ENCODE measurements at regions not wholly inside any gene's neighbourhood (a gene's known extent, or its start where the extent isn't known, plus 50 kb on each side); places are given as distances from the start of the nearest gene placed in this dataset.
"Not testable (repeated sequence)": the region's sequence is repeated elsewhere in the genome, so short reads cannot be mapped to it uniquely, and the experiment has no call there.

DNA sequence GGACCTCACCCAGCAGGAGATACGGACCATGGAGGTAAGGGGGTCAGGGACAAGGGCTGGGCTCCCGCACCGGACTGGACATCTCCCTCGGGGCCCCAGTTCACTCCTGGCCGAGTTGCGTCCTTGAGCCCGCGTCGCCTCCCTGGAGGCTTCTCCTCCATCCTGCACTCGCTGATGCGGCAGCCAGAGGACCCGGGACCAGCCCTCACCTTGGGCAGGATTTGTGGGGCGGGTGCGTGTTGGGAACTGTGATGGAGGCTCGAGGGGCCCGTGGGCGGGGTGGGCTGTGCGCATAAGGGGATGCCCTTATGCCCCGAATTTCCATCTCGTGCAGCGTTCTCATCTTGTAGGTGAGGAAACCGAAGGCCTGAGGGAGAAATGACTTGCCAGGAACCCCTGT lies 562.0 kb upstream of the WSB1 start:
- TF ChIP-seq CTCF (IDR thresholded peaks at IDR 0.05; ENCODE audit: poor library complexity, severe bottlenecking); EP300 (conservative IDR thresholded peaks at IDR 0.05; ENCODE audit: poor library complexity, severe bottlenecking); MXI1 (conservative IDR thresholded peaks at IDR 0.05; ENCODE audit: poor library complexity, severe bottlenecking); EZH2 (IDR thresholded peaks at IDR 0.05; ENCODE audit: borderline replicate concordance, insufficient read depth, low read length, poor library complexity, severe bottlenecking); POLR2AphosphoS5 (IDR thresholded peaks at IDR 0.05); TAF1 (IDR thresholded peaks at IDR 0.05; ENCODE audit: low read depth); RAD21 (conservative IDR thresholded peaks at IDR 0.05): not testable (repeated sequence)
- TF ChIP-seq, protein P1, sequence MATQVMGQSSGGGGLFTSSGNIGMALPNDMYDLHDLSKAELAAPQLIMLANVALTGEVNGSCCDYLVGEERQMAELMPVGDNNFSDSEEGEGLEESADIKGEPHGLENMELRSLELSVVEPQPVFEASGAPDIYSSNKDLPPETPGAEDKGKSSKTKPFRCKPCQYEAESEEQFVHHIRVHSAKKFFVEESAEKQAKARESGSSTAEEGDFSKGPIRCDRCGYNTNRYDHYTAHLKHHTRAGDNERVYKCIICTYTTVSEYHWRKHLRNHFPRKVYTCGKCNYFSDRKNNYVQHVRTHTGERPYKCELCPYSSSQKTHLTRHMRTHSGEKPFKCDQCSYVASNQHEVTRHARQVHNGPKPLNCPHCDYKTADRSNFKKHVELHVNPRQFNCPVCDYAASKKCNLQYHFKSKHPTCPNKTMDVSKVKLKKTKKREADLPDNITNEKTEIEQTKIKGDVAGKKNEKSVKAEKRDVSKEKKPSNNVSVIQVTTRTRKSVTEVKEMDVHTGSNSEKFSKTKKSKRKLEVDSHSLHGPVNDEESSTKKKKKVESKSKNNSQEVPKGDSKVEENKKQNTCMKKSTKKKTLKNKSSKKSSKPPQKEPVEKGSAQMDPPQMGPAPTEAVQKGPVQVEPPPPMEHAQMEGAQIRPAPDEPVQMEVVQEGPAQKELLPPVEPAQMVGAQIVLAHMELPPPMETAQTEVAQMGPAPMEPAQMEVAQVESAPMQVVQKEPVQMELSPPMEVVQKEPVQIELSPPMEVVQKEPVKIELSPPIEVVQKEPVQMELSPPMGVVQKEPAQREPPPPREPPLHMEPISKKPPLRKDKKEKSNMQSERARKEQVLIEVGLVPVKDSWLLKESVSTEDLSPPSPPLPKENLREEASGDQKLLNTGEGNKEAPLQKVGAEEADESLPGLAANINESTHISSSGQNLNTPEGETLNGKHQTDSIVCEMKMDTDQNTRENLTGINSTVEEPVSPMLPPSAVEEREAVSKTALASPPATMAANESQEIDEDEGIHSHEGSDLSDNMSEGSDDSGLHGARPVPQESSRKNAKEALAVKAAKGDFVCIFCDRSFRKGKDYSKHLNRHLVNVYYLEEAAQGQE (IDR thresholded peaks at IDR 0.05; ENCODE audit: borderline replicate concordance), result not testable (repeated sequence)
